SK-N-SH (cell line): ENCODE measurements at regions not wholly inside any gene's neighbourhood (a gene's known extent, or its start where the extent isn't known, plus 50 kb on each side); places are given as distances from the start of the nearest gene placed in this dataset.

Experiments
- CTCF ChIA-PET: fragments of 300-600, 350-600 bp; formaldehyde crosslinking; extraction: SDS; loops from one replicate; lab custom pipeline; 2021; lab: Yijun Ruan, JAX
- POLR2A ChIA-PET: fragments of 350-600 bp; sonication (Branson Sonifier 250); formaldehyde crosslinking; extraction: SDS; loops from one replicate; lab custom pipeline; 2020; ENCODE audit warnings: antibody characterized with exemption, inconsistent platforms; lab: Yijun Ruan, JAX
- DNase-seq: peaks from one replicate; pipeline ENCODE4 v3.0.0; 2012
- H2AFZ ChIP-seq: fragments of 200-600 bp; sonication (generic); 2 replicates; pipeline ENCODE4 v1.8.1; 2016; ENCODE audit warnings: antibody characterized with exemption, mild to moderate bottlenecking, low read depth
- H3F3A ChIP-seq: fragments of 200-600 bp; sonication (generic); replicated peaks from 2 replicates; pipeline ENCODE3; 2016; ENCODE audit warnings: antibody characterized with exemption, mild to moderate bottlenecking; ENCODE audit not compliant: insufficient read depth
- H3K27ac ChIP-seq, 2 experiments: fragments of 200-500 bp in 1 of 2; fragments of 200-600 bp in 1 of 2; sonication (Bioruptor generic) in 1 of 2; sonication (generic), shearing (Covaris generic) in 1 of 2; 2 replicates each; pipeline versions ENCODE4 v1.5.1 to v1.6.1; 2014 to 2016; ENCODE audit warnings: low read depth in 2 of 2, inconsistent platforms in 1 of 2, low read length in 1 of 2, mild to moderate bottlenecking in 1 of 2, mixed read lengths in 1 of 2
- H3K27me3 ChIP-seq: fragments of 200-600 bp; sonication (generic), shearing (Covaris generic); 2 replicates; pipeline ENCODE4 v1.6.1; 2016; ENCODE audit warnings: mixed run types; ENCODE audit not compliant: insufficient read depth
- H3K36me3 ChIP-seq, 2 experiments: fragments of 200-500 bp in 1 of 2; fragments of 200-600 bp in 1 of 2; sonication (Bioruptor generic) in 1 of 2; sonication (generic) in 1 of 2; replicated peaks in 1 of 2; 2 replicates each; pipeline versions ENCODE3 to v1.5.1; 2014 to 2016; ENCODE audit warnings: low read length in 1 of 2, mild to moderate bottlenecking in 1 of 2; ENCODE audit not compliant: insufficient read depth in 2 of 2, control insufficient read depth in 1 of 2
- H3K4me1 ChIP-seq, 2 experiments: fragments of 200-500 bp in 1 of 2; fragments of 200-600 bp in 1 of 2; sonication (Bioruptor generic) in 1 of 2; sonication (generic), shearing (Covaris generic) in 1 of 2; 2 replicates each; pipeline versions ENCODE4 v1.5.1 to v1.6.1; 2014 to 2016; ENCODE audit warnings: low read depth in 1 of 2, low read length in 1 of 2, mixed run types in 1 of 2; ENCODE audit not compliant: insufficient read depth in 2 of 2, control insufficient read depth in 1 of 2
- H3K4me2 ChIP-seq: fragments of 200-600 bp; sonication (generic), shearing (Covaris generic); 2 replicates; pipeline ENCODE4 v1.6.1; 2017; ENCODE audit warnings: mixed run types
- H3K4me3 ChIP-seq, 2 experiments: fragments of 200-500 bp in 1 of 2; fragments of 200-600 bp in 1 of 2; sonication (Bioruptor generic) in 1 of 2; sonication (generic), shearing (Covaris generic) in 1 of 2; 2 replicates each; pipeline versions ENCODE4 v1.5.1 to v1.8.1; 2014 to 2016; ENCODE audit warnings: low read depth in 2 of 2, inconsistent platforms in 1 of 2, low read length in 1 of 2, mild to moderate bottlenecking in 1 of 2, mixed read lengths in 1 of 2, moderate library complexity in 1 of 2
- H3K79me2 ChIP-seq: fragments of 200-600 bp; sonication (generic); 2 replicates; pipeline ENCODE4 v1.8.1; 2017; ENCODE audit warnings: mild to moderate bottlenecking; ENCODE audit not compliant: insufficient read depth
- H3K9ac ChIP-seq: fragments of 200-600 bp; sonication (generic); 2 replicates; pipeline ENCODE4 v1.6.1; 2017; ENCODE audit warnings: mixed run types
- H3K9me2 ChIP-seq: fragments of 200-600 bp; sonication (generic); 2 replicates; pipeline ENCODE4 v1.6.1; 2017; ENCODE audit warnings: mixed run types
- H3K9me3 ChIP-seq: fragments of 200-600 bp; sonication (generic); 2 replicates; pipeline ENCODE4 v1.6.1; 2017; ENCODE audit warnings: mixed run types, mild to moderate bottlenecking, moderate library complexity
- H4K20me1 ChIP-seq: fragments of 200-600 bp; sonication (generic); 2 replicates; pipeline ENCODE4 v1.6.1; 2017; ENCODE audit warnings: mild to moderate bottlenecking, mixed run types; ENCODE audit not compliant: insufficient read depth
- CTCF ChIP-seq: fragments of 200-600 bp; sonication (generic); IDR thresholded peaks from 2 replicates; pipeline ENCODE4 v1.6.1; 2017; ENCODE audit warnings: antibody characterized with exemption, mild to moderate bottlenecking, moderate library complexity
- ELF1 ChIP-seq: IDR thresholded peaks from 2 replicates; pipeline ENCODE4 v1.4.0; 2012
- EP300 ChIP-seq, 2 experiments: IDR thresholded peaks; 2 replicates each; pipeline versions ENCODE4 v1.4.0 to v1.6.1; 2012; ENCODE audit warnings: borderline replicate concordance in 1 of 2, low read depth in 1 of 2, low read length in 1 of 2
- FOSL2 ChIP-seq: IDR thresholded peaks from 2 replicates; pipeline ENCODE4 v1.4.0; 2012; ENCODE audit warnings: low read depth, mild to moderate bottlenecking, moderate library complexity, borderline replicate concordance
- FOXJ3 ChIP-seq: sonication (generic); formaldehyde crosslinking; IDR thresholded peaks from 2 replicates; pipeline ENCODE4 v1.5.1; 2020; ENCODE audit warnings: mild to moderate bottlenecking, missing genetic modification reagents
- GABPA ChIP-seq: IDR thresholded peaks from 2 replicates; pipeline ENCODE4 v1.4.0; 2012; ENCODE audit warnings: low read depth, mild to moderate bottlenecking
- IRF3 ChIP-seq: fragments of 150-350 bp; IDR thresholded peaks from 2 replicates; pipeline ENCODE4 v1.6.1; 2016; ENCODE audit warnings: mild to moderate bottlenecking, low read depth, low read length
- MAX ChIP-seq: IDR thresholded peaks from 2 replicates; pipeline ENCODE4 v1.4.0; 2012; ENCODE audit warnings: low read depth
- MXI1 ChIP-seq: IDR thresholded peaks from 2 replicates; pipeline ENCODE4 v1.6.1; 2012; ENCODE audit warnings: mild to moderate bottlenecking, low read depth, low read length, improper control_type of control experiment
- NFIC ChIP-seq: IDR thresholded peaks from 2 replicates; pipeline ENCODE4 v1.4.0; 2012; ENCODE audit warnings: borderline replicate concordance
- NRF1 ChIP-seq: IDR thresholded peaks from 2 replicates; pipeline ENCODE4 v1.6.1; 2012; ENCODE audit warnings: low read depth, mild to moderate bottlenecking, low read length
- PBX3 ChIP-seq: IDR thresholded peaks from 2 replicates; pipeline ENCODE4; 2012
- REST ChIP-seq: IDR thresholded peaks from 2 replicates; pipeline ENCODE4 v1.6.1; 2012; ENCODE audit warnings: mild to moderate bottlenecking, low read depth, low read length, moderate library complexity
- RFX5 ChIP-seq: IDR thresholded peaks from 2 replicates; pipeline ENCODE4 v1.6.1; 2012; ENCODE audit warnings: mild to moderate bottlenecking, improper control_type of control experiment, low read length
- RXRA ChIP-seq: IDR thresholded peaks from 2 replicates; pipeline ENCODE4 v1.4.0; 2012; ENCODE audit warnings: low read depth, mild to moderate bottlenecking, borderline replicate concordance
- SMC3 ChIP-seq: IDR thresholded peaks from 2 replicates; pipeline ENCODE4 v1.6.1; 2012; ENCODE audit warnings: low read depth, low read length, improper control_type of control experiment
- TAF1 ChIP-seq: IDR thresholded peaks from 2 replicates; pipeline ENCODE4 v1.6.1; 2012; ENCODE audit warnings: low read depth, mild to moderate bottlenecking, low read length, moderate library complexity, borderline replicate concordance
- USF1 ChIP-seq: IDR thresholded peaks from 2 replicates; pipeline ENCODE4 v1.4.0; 2012; ENCODE audit warnings: low read depth, borderline replicate concordance
- YY1 ChIP-seq: IDR thresholded peaks from 2 replicates; pipeline ENCODE4 v1.4.0; 2012; ENCODE audit warnings: low read depth, mild to moderate bottlenecking
- whole genome bisulfite sequencing: methylation state at CpG from one replicate; pipeline ENCODE4 v1.1.6; 2017; ENCODE audit warnings: low lambda C conversion rate; 5-methylcytosine and 5-hydroxymethylcytosine counted together

GRCh38 chr7:108802650-108803049, 233.0 kb downstream of the DNAJB9 start:
- CTCF ChIA-PET, result interaction anchor here (1.0 to 1.2 kb wide), 3 partner anchors 11 to 209 kb away, joined by 3 to 4 read pairs (median 3); no protein-coding TSS in a partner anchor
- no peak for TF ChIP-seq CTCF
- no peak for TF ChIP-seq RXRA
- no peak for TF ChIP-seq SMC3
- TF ChIP-seq FOXJ3 (CRISPR knock-in tag), result no peak
- TF ChIP-seq NRF1, result no peak
- no peak for TF ChIP-seq ELF1
- TF ChIP-seq RFX5, result no peak
- no peak for TF ChIP-seq REST
- no peak for TF ChIP-seq MXI1
- TF ChIP-seq FOSL2, result no peak
- no peak for TF ChIP-seq MAX
- TF ChIP-seq YY1, result no peak
- no peak for TF ChIP-seq NFIC
- no peak for TF ChIP-seq GABPA
- no peak for TF ChIP-seq EP300 (IDR thresholded peaks at IDR 0.05; ENCODE audit: borderline replicate concordance in 1 of 2, low read depth in 1 of 2, low read length in 1 of 2)
- TF ChIP-seq PBX3, result no peak
- no peak for TF ChIP-seq USF1
- no peak for TF ChIP-seq TAF1
- TF ChIP-seq IRF3, result no peak
- POLR2A ChIA-PET, result no interaction called here

More at GRCh38 chr7:108802650-108803049, 233.0 kb downstream of the DNAJB9 start:
- H2AFZ ChIP-seq, result no peak overlapping the region
- H3K27ac ChIP-seq, result no peak overlapping the region
- H3K4me2 ChIP-seq, result no peak overlapping the region
- H3K9me3 ChIP-seq, result no peaks in the 10 kb centered on the region
- no peak for DNase-seq
- H3K27me3 ChIP-seq, result no peaks in the 10 kb centered on the region
- H3K9ac ChIP-seq, result no peak overlapping the region
- H3K4me3 ChIP-seq, result no peak overlapping the region
- H3F3A ChIP-seq, result no peaks in the 10 kb centered on the region
- H3K36me3 ChIP-seq, result no peaks in the 10 kb centered on the region
- no peaks in the 10 kb centered on the region for H3K4me1 ChIP-seq
- H3K9me2 ChIP-seq, result no peaks in the 10 kb centered on the region
- no peaks in the 10 kb centered on the region for H3K79me2 ChIP-seq
- no peaks in the 10 kb centered on the region for H4K20me1 ChIP-seq
- WGBS, result 45% methylated on average over 2 of the region's 2 CpGs
